Inflammatory macrophage (primary cell): ENCODE measurements at regions not wholly inside any gene's neighbourhood (a gene's known extent, or its start where the extent isn't known, plus 50 kb on each side); places are given as distances from the start of the nearest gene placed in this dataset.

ENCODE experiments used
- DNase-seq, 2 donors: peaks; one replicate each; pipeline ENCODE4 v3.0.0-alpha.2; 2020 to 2022

DNA sequence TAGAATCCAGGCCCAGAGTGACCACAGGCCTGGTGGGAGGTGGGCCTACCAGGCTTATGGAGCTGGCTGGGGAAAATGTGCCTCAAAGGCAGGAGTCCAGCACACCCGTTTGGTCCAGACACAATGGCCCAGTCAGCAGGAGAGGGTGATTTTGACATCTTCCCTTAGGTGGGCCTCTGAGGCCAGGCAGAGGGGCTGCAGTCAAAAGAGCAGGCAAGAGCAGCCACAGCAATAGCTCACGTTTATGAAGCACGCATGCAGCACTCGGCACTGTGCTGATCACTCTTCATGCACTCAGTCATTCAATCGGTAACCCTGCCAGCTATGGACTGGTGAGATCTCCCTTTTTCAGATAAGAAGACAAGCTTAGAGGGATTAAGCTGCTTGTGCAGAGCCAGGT, 146.8 kb downstream of the LRIG2 start:
- no peak for DNase-seq

DNA sequence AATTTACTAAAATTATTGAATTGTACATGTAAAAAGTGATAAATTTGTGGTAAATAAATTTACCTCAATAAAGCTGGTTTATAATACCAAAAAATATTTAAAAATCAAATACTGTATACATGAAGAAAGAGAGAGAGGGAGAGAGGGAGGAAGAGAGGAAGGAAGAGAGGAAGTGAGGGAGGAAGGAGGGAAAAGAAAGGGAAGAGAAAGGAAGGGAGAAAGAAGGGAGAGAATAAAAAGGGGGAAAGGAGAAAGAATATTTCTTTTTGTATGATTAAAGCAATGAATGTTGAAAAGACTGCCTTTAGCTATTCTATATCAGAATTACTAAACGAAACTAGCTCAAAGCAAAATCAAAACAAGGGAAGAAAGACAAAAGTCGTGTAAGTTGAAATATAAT, 150.0 kb downstream of the LRIG2 start:
- no peak for DNase-seq

GRCh38 chr1:113223546-113223945, 150.5 kb downstream of the LRIG2 start:
- DNase-seq = no peak

DNA sequence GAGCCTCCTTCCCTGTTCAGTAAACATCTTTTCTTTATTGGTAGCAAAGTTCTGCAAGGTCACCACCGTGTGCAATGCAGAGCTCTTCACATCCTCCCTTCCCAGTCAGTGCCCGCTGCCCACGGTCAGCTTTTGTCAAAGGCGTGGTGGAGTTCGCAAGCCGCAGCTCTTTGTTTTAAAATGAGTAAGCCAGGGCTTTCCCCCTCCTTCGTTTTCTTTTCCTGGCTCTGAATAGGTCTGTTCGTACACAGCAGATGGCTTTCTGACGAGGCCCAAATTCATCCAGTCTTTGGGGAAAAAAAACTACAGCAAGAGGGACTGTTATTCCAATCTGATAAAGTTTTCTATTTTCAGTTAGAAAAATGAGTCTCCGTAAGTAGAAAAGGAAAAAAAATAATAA, 153.2 kb downstream of the LRIG2 start:
- no peak for DNase-seq

DNA sequence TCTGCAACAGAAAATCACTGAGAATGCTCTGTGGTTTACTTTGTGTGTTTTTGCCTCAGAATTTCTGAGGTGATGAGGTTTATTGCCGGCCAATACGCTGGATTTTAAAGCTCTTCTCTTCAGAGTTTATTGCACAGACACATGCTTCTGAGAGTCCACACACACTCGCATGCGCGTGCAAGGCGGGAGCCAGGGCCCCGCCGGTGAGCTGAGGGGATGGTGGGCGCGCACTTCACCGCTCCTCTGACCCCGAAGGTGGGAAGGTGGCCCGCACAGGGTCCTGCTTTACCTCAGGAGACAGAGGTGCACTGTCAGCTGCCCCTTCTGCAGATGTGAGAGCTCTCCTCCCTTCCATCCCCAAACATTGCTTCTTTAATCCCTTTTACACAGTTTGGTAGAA, 158.4 kb upstream of the MAGI3 start:
- DNase-seq = no peak

DNA sequence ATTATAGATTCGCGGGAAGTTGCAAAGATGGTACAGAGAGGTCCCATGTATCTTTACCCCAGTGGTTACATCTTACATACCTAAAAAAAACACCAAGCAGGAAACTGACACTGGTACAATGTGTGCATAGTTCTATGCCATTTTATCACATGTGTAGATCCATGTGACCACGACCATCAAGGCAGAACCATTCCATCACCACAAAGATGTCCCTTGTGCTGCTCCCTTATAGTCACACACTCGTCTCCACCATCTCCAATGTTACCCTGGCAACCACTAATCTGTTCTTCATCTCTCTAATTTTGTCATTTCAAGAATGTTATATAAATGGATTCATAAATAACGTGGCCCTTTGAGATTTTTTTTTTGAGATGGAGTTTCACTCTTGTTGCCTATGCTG, 156.9 kb upstream of the MAGI3 start:
- no peak for DNase-seq

GRCh38 chr1:113241237-113241636, 149.1 kb upstream of the MAGI3 start:
- DNase-seq = no peak

- no peak for DNase-seq
Measured at GRCh38 chr1:113242481-113242880, 147.8 kb upstream of the MAGI3 start.

GRCh38 chr1:113243529-113243928, 146.8 kb upstream of the MAGI3 start:
- no peak for DNase-seq

DNA sequence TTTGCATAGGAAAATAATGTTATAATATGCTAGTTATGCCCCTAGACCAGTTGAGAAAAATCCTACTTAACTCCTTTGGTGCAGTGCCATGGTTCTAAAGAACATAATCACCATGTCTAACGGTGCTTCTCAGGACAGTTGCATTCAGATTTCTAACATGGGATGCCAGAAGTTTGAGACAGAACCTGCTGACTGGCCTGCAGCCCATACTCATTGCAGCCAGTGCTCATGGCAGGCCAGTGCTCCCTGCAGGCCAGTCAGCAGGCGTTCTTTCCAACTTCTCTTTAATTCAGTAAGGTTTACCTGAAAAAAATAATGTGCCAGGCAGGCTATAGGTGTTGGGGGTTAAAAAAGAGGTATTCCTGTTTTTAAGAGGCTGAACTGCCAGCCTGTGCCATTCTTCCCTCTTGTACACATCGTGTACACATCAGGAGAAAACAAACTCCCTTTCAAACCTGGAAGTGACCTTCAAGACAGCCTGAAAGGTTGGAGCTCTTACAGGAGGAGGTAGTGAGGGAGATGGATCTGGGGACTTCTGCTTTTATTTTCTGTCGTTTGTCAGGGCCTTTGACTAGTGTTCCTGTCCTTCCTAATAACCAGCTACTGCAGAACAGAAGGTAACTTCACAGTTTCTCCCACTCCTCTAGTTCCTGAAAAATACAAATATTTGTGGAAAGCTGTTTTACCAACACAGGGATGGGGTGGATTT, 146.0 kb upstream of the MAGI3 start:
- no peak for DNase-seq

- no peak for DNase-seq
Measured at GRCh38 chr1:113245252-113245651, 145.1 kb upstream of the MAGI3 start.

- no peak for DNase-seq
Measured at GRCh38 chr1:113246929-113247328, 143.4 kb upstream of the MAGI3 start.

DNA sequence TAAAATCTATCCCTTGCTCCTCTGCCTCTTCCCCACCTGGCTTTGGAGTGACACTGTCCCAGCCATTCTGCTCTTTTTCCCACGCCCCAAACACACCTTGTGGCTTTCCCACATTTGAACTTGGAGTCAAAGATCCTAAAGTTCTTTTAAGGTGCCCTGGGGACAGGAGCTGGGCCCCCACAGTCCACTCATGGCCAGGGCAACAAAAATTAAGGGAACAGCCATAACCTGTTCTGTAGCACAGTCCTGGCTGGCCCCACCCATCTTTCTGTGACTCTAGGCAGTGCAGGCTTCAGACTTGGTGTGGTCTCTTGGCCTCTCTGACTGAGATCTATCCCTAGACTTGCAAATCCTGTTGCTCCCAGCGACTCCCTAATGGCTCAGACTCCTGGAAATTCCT, 143.0 kb upstream of the MAGI3 start:
- no peak for DNase-seq

DNA sequence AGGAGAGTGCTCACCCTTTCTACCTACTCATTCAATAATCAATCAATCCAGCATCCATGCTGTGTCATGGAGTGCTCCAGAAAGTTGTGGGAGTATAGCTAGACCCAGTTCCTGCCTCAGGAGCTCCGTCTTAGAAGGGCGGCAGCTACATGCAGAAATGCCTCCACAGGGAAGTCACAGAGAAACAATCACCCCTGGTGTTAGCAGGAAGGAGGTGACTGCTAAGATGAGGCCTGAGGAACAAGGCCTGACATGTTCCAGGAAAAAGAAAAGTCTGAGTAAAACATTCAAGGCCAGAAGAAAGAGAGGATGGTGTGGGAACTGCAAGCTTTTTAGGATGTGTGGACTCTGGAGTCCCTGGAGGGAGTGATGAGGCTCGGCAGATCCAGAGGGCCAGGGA, 142.5 kb upstream of the MAGI3 start:
- DNase-seq = no peak

- DNase-seq = no peak
Measured at GRCh38 chr1:113248494-113248893, 141.8 kb upstream of the MAGI3 start.

DNA sequence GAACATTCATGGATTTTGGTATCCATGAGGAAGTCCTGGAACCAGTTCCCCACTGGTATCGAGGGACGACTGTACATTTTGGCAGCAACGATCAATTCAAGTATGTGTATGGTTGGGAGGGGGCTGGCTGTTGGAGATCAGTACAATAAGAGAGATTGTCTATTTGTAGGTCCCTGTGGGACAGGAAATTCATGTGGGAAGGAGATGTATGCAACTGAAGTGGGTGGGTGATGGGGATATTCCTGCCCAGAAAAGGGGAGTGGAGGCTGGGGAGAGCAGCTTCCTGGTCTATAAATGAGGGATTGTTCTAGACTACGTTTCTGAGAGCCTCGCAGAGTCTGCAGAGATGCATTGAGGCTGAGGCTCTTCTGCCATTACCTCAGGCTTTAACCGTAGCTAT, 140.2 kb upstream of the MAGI3 start:
- no peak for DNase-seq

DNA sequence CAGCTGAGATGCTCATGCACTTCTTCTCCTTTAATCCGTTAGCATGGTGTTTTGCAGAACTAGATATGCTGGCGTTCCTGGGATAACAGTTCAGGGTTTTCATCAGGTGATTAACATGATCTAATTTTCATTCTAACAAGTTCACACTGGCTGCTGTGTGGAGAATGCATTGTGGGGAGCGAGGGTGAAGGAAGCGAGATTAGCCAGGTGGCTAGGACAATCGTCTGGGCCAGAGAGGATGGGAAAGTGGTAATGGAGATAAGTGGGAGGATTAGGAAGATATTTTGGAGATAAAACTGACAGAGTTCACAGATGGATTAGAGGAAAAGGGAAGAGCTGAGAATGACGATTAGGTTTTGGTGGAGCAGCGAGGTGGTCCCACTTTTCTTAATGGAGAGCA, 138.1 kb upstream of the MAGI3 start:
- no peak for DNase-seq

DNA sequence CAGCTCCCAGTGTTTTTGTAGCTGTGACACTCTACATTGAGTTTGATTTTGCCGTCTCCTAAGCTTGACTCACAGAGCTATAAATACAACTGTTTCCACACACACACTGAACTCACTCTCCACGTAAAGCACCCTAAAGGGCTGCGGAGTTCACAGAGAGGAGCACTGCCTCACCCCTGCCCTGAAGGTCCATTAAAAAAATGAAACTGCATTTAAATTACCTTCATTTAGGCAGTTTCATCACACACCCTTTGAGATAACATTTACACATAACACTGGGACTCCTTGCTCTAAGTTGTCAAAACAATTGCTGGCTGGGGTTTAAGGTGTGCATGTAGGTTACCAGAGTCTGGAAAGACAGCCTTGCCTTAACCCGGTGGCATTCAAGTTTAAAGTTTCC, 137.1 kb upstream of the MAGI3 start:
- DNase-seq = no peak

DNA sequence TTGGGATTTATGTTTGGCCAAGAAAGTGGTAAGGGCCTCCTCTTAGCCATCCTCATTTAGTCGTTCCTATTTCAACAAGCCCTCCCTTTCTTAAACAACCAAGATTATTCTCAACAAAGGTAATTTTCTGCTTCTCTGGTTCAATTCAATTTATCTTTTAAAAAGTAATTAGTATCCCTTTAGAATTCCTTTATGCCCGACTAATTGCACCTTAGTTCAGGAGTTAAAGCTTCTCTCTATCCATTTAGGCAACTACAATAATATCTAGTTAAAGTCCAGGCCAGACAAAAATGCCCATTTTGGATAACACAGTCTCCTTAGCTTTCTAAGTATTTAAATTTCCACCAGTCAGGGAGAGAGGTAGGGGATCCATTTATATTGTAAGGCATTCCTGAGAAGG, 136.7 kb upstream of the MAGI3 start:
- DNase-seq = no peak

GRCh38 chr1:113255038-113255719, 135.1 kb upstream of the MAGI3 start:
- no peak for DNase-seq

- no peak for DNase-seq
Measured at GRCh38 chr1:113255720-113256347, 134.5 kb upstream of the MAGI3 start.

- no peak for DNase-seq
Measured at GRCh38 chr1:113256348-113256729, 134.0 kb upstream of the MAGI3 start.

DNA sequence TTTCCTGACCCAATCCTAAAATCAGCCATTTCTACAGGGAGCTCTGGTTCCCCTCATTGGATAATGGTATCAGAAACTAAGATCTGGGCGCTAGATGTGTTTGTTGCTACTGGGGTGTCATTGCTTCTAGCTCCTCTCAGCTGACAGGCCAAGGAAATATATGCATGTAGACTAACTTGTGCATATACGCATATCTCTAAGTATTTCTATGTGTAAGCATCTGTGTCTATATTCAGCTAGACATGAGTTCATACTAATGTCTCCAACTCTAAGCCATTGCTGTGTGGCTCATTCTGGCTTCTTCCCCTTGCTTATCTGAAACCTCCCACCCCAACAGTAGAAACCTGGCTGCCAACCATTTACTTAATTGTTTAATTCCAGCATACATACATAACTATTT, 130.3 kb upstream of the MAGI3 start:
- DNase-seq = no peak

GRCh38 chr1:113265196-113265595, 125.1 kb upstream of the MAGI3 start:
- no peak for DNase-seq
